ENCODE measurements at regions not wholly inside any gene's neighbourhood (a gene's known extent, or its start where the extent isn't known, plus 50 kb on each side); places are given as distances from the start of the nearest gene placed in this dataset.

DNA sequence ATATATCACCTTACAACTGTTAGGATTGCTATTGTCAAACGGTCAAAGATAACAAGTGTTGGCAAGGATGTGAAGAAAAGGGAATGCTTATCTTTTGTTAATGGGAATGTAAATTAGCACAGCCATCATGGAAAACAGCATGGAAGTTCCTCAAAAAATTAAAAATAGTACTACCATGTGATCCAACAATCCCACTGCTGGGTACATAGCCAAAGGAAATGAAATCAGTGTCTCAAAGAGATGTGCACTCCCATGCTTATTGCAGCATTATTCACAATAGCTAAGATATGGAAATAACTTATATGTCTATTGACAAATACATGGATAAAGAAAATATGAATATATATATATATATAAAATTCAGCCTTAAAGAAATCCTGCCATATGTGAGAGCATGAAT lies 274.6 kb downstream of the EDEM1 start:
- H3K27ac Mint-ChIP-seq, result no peak overlapping the region
- no peaks in the 10 kb centered on the region for H3K27me3 Mint-ChIP-seq (ENCODE audit: low read depth, poor library complexity)
- DNase-seq, result no peak
- H3K9me3 Mint-ChIP-seq, result no peaks in the 10 kb centered on the region
- TF ChIP-seq, protein P1, sequence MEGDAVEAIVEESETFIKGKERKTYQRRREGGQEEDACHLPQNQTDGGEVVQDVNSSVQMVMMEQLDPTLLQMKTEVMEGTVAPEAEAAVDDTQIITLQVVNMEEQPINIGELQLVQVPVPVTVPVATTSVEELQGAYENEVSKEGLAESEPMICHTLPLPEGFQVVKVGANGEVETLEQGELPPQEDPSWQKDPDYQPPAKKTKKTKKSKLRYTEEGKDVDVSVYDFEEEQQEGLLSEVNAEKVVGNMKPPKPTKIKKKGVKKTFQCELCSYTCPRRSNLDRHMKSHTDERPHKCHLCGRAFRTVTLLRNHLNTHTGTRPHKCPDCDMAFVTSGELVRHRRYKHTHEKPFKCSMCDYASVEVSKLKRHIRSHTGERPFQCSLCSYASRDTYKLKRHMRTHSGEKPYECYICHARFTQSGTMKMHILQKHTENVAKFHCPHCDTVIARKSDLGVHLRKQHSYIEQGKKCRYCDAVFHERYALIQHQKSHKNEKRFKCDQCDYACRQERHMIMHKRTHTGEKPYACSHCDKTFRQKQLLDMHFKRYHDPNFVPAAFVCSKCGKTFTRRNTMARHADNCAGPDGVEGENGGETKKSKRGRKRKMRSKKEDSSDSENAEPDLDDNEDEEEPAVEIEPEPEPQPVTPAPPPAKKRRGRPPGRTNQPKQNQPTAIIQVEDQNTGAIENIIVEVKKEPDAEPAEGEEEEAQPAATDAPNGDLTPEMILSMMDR (IDR thresholded peaks at IDR 0.05), result no peak
- H3K36me3 Mint-ChIP-seq (ENCODE audit: low read depth), result no peaks in the 10 kb centered on the region
- peaks cover 8% of the 10 kb centered on the region for H3K4me1 Mint-ChIP-seq
- no peak overlapping the region for H3K4me3 Mint-ChIP-seq

GRCh38 chr3:5463991-5464390 lies 276.5 kb downstream of the EDEM1 start:
- TF ChIP-seq, protein P1 (IDR thresholded peaks at IDR 0.05), result no peak
- Mint-ChIP-seq H3K4me1 (peaks cover 8% of the 10 kb centered on the region), H3K27me3 (ENCODE audit: low read depth, poor library complexity) (no peaks in the 10 kb centered on the region), H3K4me3 (no peak overlapping the region), H3K36me3 (ENCODE audit: low read depth) (no peaks in the 10 kb centered on the region), H3K27ac (peak overlapping the region; percentile 13), H3K9me3 (no peaks in the 10 kb centered on the region)
- DNase-seq, result no peak

GRCh38 chr3:5464649-5465048 lies 277.1 kb downstream of the EDEM1 start:
- no peak for DNase-seq
- Mint-ChIP-seq H3K27ac (no peak overlapping the region), H3K4me3 (no peak overlapping the region), H3K9me3 (no peaks in the 10 kb centered on the region), H3K36me3 (ENCODE audit: low read depth) (no peaks in the 10 kb centered on the region), H3K27me3 (ENCODE audit: low read depth, poor library complexity) (no peaks in the 10 kb centered on the region), H3K4me1 (peaks cover 8% of the 10 kb centered on the region)
- TF ChIP-seq, protein P1 (IDR thresholded peaks at IDR 0.05), result no peak

- DNase-seq, result no peak
- TF ChIP-seq, protein P1 (IDR thresholded peaks at IDR 0.05), result no peak
- H3K27me3 Mint-ChIP-seq (ENCODE audit: low read depth, poor library complexity), result no peaks in the 10 kb centered on the region
- H3K27ac Mint-ChIP-seq, result no peak overlapping the region
- H3K4me3 Mint-ChIP-seq, result no peak overlapping the region
- H3K36me3 Mint-ChIP-seq (ENCODE audit: low read depth), result no peaks in the 10 kb centered on the region
- peaks cover 8% of the 10 kb centered on the region for H3K4me1 Mint-ChIP-seq
- no peaks in the 10 kb centered on the region for H3K9me3 Mint-ChIP-seq
Observed at GRCh38 chr3:5465183-5465582, 277.7 kb downstream of the EDEM1 start.

DNA sequence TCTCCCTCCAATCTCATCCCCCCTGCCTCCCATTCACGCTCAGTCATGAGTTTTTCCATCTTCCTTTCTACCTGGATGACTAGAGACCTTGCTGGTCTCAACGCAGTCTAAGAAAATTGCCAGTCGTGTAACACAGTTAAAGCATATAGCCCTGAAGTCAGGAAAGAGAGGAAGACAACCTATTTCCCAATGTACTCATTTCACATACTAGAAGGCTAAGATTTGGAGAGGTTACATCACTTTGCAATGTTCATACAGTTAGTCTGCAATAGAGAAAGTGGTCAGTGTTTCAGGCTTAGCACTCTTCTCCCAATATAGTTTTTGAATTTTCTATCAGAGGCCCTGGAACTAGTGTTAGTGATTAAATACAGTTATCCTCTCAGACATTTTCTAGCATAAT lies 278.6 kb downstream of the EDEM1 start:
- H3K27ac Mint-ChIP-seq, result no peak overlapping the region
- H3K9me3 Mint-ChIP-seq, result no peaks in the 10 kb centered on the region
- no peaks in the 10 kb centered on the region for H3K27me3 Mint-ChIP-seq (ENCODE audit: low read depth, poor library complexity)
- H3K4me1 Mint-ChIP-seq, result peaks cover 8% of the 10 kb centered on the region
- no peak overlapping the region for H3K4me3 Mint-ChIP-seq
- TF ChIP-seq, protein P1 (IDR thresholded peaks at IDR 0.05), result no peak
- no peaks in the 10 kb centered on the region for H3K36me3 Mint-ChIP-seq (ENCODE audit: low read depth)
- no peak for DNase-seq

GRCh38 chr3:5466717-5467116 lies 279.2 kb downstream of the EDEM1 start:
- Mint-ChIP-seq H3K4me1 (peaks cover 8% of the 10 kb centered on the region), H3K9me3 (no peaks in the 10 kb centered on the region), H3K4me3 (no peak overlapping the region), H3K27ac (no peak overlapping the region), H3K36me3 (ENCODE audit: low read depth) (no peaks in the 10 kb centered on the region), H3K27me3 (ENCODE audit: low read depth, poor library complexity) (no peaks in the 10 kb centered on the region)
- TF ChIP-seq, protein P1 (IDR thresholded peaks at IDR 0.05), result no peak
- no peak for DNase-seq

All from nephron progenitor cell (in vitro differentiated cells).